NCI-H524 (cell line): ENCODE measurements at regions not wholly inside any gene's neighbourhood (a gene's known extent, or its start where the extent isn't known, plus 50 kb on each side); places are given as distances from the start of the nearest gene placed in this dataset.

Experiments used
- DNase-seq, 2 experiments: peaks; one replicate each; lab custom pipeline; 2025; lab: John Stamatoyannopoulos, UW

DNA sequence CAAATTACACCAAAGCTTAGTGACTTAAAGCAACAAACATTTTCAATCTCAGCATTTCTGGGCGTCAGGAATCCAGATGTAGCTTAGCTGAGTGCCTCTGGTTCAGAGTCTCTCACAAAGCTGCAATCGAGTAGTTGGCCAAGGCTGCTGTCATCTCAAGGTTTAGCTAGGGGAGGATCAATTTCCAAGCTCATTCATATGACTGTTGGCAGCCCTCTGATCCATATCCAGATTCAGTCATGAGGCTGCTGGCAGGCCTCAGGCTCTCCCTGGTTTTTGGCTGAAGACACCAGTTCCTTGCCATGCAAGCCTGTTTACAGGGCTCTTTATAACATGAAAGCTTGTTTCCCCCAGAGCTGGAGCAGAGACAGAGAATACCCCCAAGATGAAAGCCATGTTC is 419.5 kb upstream of the TLE4 start:
- no peak for DNase-seq

DNA sequence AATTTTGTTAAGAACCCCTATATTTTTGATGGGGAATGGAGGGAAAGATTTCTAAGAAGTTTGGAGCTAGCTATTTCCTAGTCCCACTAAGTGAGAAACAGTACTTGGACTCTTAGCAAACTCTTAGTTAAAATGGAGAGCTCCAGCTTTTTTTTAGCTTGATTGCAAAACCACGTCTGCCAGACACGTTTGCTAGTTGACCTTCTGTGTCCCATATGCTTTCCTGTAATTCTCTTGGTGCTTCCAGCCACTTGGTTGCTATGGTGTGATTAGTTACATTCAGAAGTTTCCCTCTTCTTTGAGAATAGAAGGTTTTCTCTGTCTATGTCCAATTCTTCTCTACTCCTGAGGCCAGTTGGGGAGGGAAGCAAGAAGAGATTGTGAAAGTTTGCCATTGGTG is 417.0 kb upstream of the TLE4 start:
- no peak for DNase-seq

DNA sequence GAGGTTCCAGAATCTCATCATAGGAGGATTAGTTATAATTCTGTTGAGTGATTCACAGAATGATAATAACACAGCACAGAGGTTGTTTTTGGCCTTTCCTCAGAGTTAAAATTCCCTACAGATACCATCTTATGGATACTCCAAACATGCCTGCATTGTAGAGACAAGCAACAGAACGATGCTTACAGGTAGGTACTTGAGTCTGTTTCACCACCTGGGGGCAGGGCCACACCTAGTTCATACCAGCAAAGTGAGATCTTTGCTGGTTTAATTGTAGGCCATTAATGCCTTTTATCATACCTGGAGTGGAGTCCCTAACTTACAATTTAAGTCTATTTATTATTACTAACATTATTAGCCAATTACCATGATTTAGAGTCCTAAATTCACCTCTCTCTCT is 416.5 kb upstream of the TLE4 start:
- DNase-seq: no peak

DNA sequence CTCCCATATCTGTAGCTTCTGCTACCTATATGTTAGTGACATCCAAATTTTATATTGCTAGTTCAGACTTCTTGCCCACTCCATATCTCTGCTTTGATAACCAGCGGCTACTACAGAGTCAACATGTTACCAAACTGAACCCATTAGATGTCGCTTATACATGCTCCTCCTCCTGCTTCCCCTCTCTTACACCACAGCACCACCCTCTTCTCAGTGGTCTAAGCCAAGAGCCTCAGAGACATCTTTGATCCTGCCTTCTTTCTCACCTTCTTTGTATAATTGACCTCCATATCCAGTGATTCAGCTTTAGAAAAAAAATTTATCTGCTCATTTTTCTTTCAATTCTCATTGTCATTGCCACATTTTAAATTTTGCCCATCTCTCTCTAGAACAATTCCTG is 408.2 kb upstream of the TLE4 start:
- no peak for DNase-seq

DNA sequence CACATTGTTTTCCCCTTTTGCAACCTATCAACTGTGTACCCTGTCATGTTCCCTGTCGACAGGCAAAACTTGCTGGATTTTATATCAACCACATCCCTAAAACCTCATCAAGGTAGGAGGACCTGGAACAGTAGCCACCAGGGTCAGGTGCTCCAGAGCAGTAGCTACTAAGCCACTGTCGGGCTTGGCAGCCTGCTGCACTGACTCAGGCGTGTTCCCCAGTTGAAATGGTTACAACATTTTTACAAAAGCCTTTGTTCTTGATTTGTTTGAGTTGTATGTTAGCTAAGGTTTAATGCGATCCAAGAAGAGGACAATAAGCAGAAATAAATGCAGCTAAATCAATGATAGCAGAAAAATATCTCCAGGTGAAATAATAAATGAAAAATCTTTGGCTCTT is 407.4 kb upstream of the TLE4 start:
- no peak for DNase-seq

DNA sequence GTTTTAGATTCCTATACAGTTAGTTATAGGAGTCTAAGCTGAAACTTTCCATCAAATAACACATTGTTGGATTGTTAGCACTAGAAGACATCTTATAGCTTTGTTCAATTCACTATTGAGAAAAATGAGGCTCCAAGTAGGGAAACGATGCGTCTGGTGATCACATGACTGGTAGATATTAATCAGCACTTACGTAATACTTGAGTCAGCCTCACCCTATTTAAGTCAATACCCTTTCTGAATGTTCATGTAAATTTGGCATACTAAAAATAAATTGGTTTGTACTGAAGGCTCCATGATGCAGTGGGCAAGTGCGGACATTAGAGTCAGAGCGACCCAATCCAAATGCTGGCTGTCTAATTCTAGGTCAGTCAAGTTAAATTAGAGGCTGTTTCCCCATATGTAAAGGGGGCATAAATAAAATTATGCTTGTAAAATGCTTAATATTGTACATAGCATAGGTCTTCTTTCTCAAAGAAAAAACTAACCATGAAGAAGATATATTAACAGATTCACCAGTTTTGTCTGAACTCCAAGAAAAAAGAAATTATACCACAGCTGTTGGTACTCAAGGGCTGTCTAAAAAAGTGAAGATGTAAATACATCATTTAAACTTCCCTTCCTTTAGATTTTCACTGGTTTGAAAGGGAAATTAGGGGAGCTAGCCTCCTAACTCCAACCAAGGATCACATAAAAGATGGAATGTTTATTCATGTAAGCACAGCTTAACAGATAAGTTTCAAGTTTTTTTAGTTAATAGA is 406.6 kb upstream of the TLE4 start:
- no peak for DNase-seq

DNA sequence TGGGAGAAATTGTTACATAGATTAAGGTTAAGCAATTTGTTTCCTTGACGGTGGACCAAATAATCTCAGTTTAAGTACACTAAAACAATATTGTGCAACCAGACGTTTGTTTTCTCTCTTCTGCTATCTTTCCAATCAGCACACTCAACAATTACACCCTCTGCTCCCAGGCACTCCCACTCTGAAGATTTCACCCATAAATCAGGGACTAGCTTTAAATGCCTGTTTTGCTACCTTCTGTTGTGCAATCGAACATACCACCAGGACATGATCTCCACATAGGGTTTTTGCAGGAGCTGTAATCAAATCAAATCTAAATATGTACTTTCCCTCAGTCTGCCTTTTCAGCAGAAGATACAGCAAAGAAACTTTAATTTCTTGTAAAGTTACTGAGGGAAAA is 405.8 kb upstream of the TLE4 start:
- DNase-seq: no peak

DNA sequence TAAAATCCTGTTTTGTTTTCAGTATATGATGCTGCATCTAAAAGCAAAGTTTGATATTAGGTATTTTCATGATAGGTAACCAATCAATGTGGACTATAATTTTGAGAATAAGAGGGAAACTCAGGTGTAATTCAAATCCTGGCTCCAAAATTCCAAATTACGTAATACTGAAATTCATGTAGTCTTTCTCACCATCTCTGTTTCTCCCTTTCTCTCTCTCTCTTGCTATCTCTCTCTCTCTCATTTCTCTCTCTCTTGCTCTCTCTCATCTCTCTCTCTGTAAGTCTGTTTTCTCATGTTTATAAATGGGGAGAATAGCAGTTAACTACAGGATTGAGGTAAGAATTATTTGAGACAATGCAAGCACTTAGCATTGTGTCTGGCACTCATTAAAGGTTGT is 401.1 kb upstream of the TLE4 start:
- DNase-seq: no peak

DNA sequence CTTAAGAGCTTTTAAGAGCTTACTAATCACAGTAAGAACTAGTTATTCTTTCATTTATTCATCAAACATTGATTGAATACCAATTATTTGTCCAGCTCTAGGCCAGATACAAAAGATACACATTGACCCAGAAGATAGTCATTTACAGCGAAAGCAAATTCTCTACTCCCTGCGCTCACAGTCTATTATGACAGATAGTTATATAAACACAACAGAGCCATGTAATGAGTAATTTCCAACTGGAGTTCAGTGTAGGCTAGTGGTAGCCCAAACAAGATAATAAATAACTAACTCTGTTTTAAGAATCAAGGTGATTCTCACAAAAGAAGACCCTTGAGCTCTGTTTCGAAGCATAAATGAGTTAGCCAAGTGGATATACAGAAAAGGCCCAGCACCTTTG is 397.8 kb upstream of the TLE4 start:
- DNase-seq: no peak

DNA sequence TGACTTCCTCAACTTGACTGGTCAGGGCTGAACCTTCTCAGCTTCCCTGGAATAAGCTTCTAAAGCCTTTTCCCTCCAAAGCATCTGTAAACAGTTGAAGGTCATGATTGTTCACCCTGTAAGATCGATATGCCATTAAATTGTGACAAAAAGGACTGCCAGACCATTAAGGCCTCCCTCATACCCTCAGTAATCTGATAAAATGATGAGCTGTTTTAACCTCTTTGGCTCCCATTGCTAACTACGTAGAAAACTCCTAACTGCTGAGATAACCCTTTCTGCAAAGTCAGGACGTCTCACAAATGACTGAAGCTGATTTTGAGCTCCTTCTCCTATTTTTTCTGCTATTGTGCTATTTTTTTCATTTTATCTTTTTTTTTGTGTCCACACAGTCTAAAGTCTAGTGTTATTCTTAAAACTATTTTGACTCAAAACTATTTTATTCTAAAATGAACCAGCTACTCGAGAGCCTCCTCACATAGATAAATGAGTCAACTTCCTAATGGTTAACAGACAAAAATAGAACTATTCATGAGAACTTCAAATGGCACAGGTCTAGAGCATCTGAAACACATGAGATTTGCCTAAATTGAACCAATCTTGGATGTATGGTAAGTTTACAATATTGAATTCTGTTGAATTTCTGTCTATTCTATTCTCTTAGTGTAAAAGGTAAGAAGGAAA is 395.6 kb upstream of the TLE4 start:
- no peak for DNase-seq

DNA sequence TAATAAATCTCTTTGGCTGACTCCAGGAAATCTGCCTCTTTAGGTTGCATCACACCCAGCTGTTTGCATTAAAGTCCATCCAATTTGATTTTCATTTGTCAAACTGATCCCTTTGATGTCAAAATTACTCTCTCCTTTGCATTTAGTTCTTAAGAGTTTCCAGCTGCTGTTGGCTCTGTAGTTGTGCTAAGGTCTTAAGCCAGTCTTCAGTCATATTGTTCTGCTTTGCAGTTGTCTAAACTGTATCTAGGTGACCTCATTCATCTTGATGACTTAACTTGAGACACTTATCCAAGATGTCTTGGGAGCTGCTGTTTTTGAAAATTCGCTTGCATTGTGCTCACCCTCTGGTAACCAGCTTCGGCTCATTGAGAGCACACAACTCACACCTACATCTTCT is 386.9 kb upstream of the TLE4 start:
- no peak for DNase-seq

DNA sequence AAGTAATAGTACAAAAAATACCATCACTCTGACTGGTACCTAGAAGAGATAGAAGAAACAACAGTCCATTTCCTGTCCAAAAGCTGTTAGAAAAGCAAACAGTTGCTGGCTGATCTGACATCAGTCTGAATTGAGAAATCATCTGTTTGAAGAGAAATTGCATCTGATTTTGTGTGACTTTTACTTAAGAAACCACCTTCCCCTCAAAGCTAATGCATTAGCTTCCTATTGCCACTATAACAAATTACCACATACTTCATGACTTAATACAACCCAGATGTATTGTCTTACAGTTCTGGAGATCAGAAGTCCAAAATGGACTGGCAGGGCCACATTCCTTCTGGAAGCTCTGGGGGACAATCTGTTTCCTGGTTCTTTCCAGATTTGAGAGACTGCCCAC is 385.9 kb upstream of the TLE4 start:
- DNase-seq: no peak

DNA sequence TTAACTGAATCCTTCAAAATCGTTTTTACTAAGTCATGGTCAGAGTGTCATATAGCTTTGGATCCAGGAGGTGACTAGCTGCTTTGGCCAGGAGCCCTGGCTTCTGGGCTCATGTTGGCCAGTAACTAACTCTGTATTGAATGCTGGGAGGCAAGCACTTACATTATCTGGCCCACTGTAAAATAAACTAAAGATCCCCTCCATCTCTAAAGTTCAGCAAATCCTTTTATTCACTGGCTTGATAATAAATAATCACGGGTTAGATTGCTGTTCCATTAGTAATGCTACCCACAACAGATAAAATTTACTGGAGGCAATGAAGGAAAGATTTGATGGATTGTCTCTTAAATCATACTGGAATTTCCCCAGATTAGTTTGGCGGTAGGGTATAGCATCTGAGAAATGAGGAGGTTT is 382.2 kb upstream of the TLE4 start:
- DNase-seq: no peak

DNA sequence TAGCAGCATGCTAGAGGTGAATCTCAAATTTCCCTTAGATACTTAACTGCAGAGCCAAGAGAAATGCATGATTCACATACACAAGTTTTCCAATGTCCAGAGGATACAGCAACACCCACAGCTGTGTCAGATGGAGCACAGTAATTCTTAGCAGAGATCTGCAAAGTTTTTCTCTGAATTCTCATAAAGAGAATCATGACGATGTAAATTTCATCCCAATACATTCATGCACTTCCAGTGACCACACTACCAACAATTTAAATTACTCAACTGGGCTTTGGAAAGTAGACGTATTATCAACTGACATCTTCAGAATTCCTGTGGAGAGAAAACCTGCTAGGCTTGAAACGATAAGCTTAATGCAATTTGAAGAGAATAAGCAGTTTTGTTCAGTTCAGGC is 378.8 kb upstream of the TLE4 start:
- DNase-seq: no peak

DNA sequence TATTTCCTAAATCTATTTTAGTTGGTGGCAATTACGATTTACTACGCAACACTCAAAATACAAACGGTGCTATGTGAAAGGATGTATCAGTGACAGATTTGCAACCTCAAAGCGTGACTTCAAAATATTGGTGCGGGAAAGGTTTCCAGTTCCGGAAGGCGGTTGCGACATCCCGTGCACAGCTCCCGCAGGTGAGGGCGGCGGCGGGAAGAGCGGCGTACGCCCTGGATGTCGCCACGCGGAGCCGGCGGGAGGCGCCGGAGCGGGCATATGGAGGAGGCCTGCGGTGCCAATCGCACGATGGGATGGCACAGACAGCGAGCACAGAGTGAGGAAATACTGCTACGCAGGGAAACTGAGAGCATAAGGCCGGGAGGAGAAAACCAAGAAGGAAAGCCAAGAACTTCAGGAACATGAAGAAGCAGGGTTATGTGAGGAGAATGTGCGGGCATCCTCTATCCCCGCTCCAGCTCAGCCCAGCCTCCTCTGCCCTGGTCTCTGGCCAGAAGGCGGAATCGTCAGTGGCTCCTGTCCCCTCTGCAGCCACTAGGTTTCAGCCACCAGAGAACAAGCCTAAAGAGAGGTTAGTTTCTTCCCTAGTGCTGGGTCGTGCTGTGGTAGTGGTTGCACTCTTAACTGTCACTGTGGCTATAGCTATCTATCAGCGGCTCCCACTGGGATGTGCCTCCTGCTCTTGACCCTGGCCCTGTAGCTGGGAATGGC is 378.1 kb upstream of the TLE4 start:
- no peak for DNase-seq

DNA sequence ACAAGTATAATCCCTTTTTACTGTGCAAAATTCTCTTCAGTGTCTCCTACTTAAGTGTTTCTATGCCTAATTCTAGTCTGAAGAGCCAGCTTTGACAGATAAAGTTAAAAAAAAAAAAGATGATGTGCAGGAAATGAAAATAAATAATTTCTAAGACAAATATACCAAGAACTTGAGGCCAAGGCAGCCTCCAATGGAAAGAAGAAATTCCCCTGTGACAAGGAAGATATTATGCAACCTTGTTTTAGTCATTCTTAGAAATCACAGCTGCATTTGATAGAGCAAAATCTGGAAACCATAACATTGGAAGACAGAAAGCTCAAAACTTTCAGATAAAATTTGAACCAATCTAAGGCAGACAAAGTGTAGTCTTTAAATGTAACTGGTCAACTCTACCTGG is 375.9 kb upstream of the TLE4 start:
- no peak for DNase-seq

DNA sequence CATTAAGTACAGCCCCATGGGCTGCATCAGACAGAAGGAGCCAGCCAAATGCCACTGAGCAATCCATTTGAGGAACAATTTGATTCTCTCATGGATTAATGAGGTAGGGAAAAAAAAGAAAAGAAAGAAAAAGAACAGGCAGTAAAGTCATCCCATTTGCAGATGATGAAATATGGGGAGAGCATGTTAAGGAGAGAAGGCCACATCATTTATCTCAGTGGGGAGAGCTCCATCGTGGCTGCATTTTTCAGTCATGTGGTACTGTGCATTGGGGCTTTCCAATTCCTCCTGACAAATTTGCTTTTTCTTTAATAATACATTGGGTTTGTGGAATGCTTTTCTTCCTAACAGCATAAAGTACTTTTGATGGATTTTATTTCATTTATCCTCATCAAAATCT is 375.2 kb upstream of the TLE4 start:
- no peak for DNase-seq

DNA sequence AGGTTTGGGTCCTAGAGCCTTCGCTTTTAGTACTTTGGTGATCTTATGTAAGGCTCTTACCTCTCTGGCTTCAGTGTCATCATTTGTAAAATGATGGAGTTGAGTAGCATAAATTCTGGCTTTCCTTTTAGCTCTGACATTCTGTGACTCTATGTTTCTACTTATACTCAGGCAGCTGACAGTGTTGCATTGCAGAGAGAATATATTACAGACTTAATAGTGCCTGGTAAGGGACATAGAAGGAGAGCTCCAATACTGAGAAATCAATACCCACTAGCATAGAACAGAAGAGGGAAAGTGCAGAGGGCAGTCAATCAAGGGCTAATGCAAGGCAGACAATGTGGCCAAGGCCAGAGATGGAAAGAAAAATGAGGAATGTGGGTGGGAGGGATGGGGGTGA is 371.4 kb upstream of the TLE4 start:
- no peak for DNase-seq

DNA sequence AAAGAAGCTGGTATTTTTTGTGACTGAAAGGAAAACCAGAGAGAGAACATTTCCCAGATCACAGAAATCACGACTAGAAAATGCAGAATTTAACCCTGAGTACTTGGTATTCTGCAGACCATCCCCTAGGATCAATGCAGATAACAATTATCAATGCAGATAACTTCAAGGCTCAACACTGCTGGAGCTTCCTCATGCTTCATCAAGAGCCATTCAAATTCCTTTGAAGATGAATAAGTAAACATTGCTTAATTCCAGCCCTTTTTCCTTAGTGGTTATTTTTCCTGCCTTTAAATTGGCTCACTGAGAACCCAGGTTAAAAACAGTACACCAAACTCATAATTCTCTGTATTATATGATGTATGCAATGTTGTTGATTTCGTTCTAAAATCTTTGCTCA is 370.1 kb upstream of the TLE4 start:
- DNase-seq: no peak

DNA sequence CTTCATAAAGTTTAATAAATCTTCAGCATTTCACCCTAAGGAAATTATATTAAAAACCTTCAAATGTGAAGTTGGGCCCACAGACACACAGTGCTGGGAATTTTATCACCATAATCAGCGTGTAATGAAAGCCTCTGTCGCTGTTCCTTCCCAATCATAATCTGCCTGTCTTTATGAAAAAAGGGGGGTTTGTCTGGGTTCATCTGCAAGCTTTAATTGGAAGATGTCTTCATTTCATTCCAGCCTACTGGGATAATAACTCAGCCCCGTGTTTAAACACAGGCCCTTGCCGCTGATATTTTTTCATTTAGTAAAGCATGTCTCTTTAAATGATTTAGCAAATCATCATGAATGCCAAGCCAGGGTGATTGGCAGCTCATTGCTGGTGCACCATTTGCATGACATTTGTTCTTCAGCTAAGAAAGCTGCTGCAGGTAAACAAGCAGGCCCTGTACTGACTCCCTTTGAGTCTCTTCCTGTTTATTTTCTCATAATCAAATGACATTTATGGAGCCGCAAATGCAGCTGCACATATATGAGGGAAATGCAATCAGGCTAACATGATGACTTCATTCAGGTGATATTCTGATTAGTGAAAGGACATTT is 362.9 kb upstream of the TLE4 start:
- no peak for DNase-seq

DNA sequence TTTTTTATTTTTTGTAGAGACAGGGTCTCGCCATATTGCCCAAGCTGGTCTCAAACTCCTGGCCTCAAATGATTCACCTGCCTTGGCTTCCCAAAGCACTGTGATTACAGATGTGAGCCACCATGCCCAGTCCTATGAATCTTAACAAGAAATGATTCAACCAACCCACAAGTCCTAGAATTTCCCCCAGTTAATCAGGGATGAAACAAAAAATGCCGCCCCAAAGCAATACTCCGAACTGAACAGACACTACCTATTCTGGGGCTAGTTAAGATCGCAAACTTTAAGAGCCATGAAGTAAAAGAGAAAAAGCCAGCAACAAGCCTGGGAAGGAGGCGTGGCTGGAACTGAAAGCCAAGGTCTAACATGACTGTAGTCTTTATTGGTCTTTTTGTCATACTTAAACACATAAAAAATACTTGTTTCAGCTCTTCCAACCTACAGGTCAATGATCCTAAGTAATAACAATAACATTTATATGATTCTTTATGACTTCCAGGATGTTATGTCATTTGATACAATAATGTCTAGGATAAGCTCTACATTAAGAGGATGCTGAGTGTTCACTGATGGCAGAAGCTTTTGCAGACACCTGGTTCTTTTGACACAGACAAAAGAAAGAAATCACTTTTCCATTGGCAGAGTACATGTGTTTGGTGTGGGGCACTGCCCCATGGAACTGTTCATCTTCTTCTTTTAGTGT is 361.1 kb upstream of the TLE4 start:
- peak in 1 of 2 experiments; percentile 30 for DNase-seq

DNA sequence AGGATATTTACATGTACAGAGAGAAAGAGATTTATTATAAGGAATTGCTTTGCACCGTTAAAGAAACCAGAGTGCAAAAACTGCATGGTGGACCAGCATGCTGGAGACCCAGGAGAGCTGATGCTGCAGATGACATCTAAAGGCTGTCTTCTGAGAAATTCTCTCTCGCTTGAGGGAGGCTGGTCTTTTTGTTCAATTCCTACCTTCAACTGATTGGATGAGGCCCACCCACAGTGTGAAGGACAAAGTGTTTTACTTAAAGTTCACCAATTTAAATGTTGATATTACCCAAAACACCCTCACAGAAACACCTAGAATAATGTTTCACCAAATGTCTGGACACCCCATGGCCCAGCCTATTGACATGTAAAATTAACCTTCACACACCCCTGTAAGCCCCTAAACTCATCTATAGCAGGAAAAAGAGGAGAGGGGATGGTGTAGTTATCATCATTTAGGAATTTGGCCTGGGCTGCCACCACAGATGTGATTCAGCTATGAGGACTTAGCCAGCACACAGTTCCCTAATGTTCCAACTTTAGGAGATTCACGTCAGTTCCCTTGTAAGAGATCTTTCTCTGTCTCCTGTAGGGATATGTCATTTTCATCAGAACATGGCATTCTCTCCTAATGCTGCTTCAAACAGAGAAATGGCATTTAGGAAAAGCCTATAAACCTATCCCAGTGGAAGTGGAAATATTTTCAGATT is 358.2 kb upstream of the TLE4 start:
- no peak for DNase-seq
